ENCODE measurements at regions not wholly inside any gene's neighbourhood (a gene's known extent, or its start where the extent isn't known, plus 50 kb on each side); places are given as distances from the start of the nearest gene placed in this dataset.

- H3K36me3 ChIP-seq (ENCODE audit: control insufficient read depth in 2 of 2, insufficient read depth in 2 of 2, low read length in 2 of 2), result no peaks in the 10 kb centered on the region
- H3K27ac ChIP-seq (ENCODE audit: low read depth in 2 of 2, low read length in 2 of 2), result no peak overlapping the region
- no peak overlapping the region for H3K4me3 ChIP-seq (ENCODE audit: low read length in 2 of 2)
- no peaks in the 10 kb centered on the region for H3K9me3 ChIP-seq (ENCODE audit: control insufficient read depth in 2 of 2, low read length in 2 of 2)
- no peaks in the 10 kb centered on the region for H3K4me1 ChIP-seq (ENCODE audit: control insufficient read depth in 2 of 2, insufficient read depth in 2 of 2, low read length in 2 of 2)
- H3K9ac ChIP-seq (ENCODE audit: low read depth in 1 of 2, low read length in 2 of 2), result no peak overlapping the region
- no peaks in the 10 kb centered on the region for H3K27me3 ChIP-seq (ENCODE audit: control insufficient read depth in 2 of 2, insufficient read depth in 2 of 2, low read length in 2 of 2)
Measured at GRCh38 chr5:86824637-86825036, 206.9 kb downstream of the COX7C start.

DNA sequence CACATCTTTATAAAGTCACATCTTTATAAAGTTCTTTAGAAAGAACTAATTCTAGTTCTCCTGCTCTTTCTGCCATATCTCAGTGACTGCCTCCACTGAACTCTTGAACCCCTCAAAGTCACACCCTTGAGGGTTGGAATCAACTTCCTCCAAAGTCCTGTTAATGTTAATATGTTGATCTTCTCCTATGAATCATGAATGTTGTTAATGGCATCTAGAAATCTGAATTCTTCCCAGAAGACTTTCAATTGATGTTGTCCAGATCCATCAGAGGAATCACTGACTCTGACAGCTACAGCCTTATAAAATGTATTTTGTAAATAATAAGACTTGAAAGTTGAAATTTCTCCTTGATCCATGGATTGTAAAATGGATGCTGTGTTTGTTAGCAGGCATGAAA lies 213.4 kb downstream of the COX7C start:
- Histone ChIP-seq H3K9me3 (ENCODE audit: control insufficient read depth in 2 of 2, low read length in 2 of 2) (no peaks in the 10 kb centered on the region), H3K36me3 (ENCODE audit: control insufficient read depth in 2 of 2, insufficient read depth in 2 of 2, low read length in 2 of 2) (no peaks in the 10 kb centered on the region)

GRCh38 chr5:86833868-86834267 lies 216.1 kb downstream of the COX7C start:
- H3K4me3 ChIP-seq (ENCODE audit: low read length in 2 of 2), result no peak overlapping the region
- H3K27ac ChIP-seq (ENCODE audit: low read depth in 2 of 2, low read length in 2 of 2), result no peak overlapping the region

More for the DNA sequence above, 213.4 kb downstream of the COX7C start:
- no peak overlapping the region for H3K9ac ChIP-seq (ENCODE audit: low read depth in 1 of 2, low read length in 2 of 2)
- no peaks in the 10 kb centered on the region for H3K27me3 ChIP-seq (ENCODE audit: control insufficient read depth in 2 of 2, insufficient read depth in 2 of 2, low read length in 2 of 2)
- H3K27ac ChIP-seq (ENCODE audit: low read depth in 2 of 2, low read length in 2 of 2), result no peak overlapping the region
- H3K4me3 ChIP-seq (ENCODE audit: low read length in 2 of 2), result no peak overlapping the region
- H3K4me1 ChIP-seq (ENCODE audit: control insufficient read depth in 2 of 2, insufficient read depth in 2 of 2, low read length in 2 of 2), result no peaks in the 10 kb centered on the region

GRCh38 chr5:86837610-86838009 lies 219.9 kb downstream of the COX7C start:
- Histone ChIP-seq H3K27me3 (ENCODE audit: control insufficient read depth in 2 of 2, insufficient read depth in 2 of 2, low read length in 2 of 2) (no peaks in the 10 kb centered on the region), H3K27ac (ENCODE audit: low read depth in 2 of 2, low read length in 2 of 2) (no peak overlapping the region), H3K9ac (ENCODE audit: low read depth in 1 of 2, low read length in 2 of 2) (no peak overlapping the region)

More at GRCh38 chr5:86833868-86834267, 216.1 kb downstream of the COX7C start:
- Histone ChIP-seq H3K27me3 (ENCODE audit: control insufficient read depth in 2 of 2, insufficient read depth in 2 of 2, low read length in 2 of 2) (no peaks in the 10 kb centered on the region), H3K9me3 (ENCODE audit: control insufficient read depth in 2 of 2, low read length in 2 of 2) (no peaks in the 10 kb centered on the region), H3K36me3 (ENCODE audit: control insufficient read depth in 2 of 2, insufficient read depth in 2 of 2, low read length in 2 of 2) (no peaks in the 10 kb centered on the region), H3K4me1 (ENCODE audit: control insufficient read depth in 2 of 2, insufficient read depth in 2 of 2, low read length in 2 of 2) (no peaks in the 10 kb centered on the region), H3K9ac (ENCODE audit: low read depth in 1 of 2, low read length in 2 of 2) (no peak overlapping the region)

DNA sequence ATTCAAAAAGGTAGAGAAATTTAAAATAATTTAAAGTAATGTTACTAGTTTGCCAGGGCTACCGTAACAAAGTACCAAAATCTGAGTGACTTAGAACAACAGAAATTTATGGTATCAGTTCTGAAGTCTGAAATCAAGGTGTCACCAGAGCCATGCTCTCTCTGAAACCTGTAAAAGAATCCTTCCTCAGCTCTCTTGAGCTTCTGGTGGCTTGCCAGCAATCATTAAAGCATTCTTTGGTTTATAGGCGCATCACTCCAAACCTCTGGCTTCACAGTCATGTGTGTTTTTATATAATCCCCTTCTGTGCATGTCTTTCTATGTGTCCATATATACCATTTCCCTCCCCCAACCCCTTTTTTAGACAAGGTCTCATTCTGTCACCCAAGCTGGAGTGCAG lies 220.3 kb downstream of the COX7C start:
- no peaks in the 10 kb centered on the region for H3K4me1 ChIP-seq (ENCODE audit: control insufficient read depth in 2 of 2, insufficient read depth in 2 of 2, low read length in 2 of 2)
- no peaks in the 10 kb centered on the region for H3K27me3 ChIP-seq (ENCODE audit: control insufficient read depth in 2 of 2, insufficient read depth in 2 of 2, low read length in 2 of 2)
- no peak overlapping the region for H3K4me3 ChIP-seq (ENCODE audit: low read length in 2 of 2)
- H3K9me3 ChIP-seq (ENCODE audit: control insufficient read depth in 2 of 2, low read length in 2 of 2), result no peaks in the 10 kb centered on the region
- H3K27ac ChIP-seq (ENCODE audit: low read depth in 2 of 2, low read length in 2 of 2), result no peak overlapping the region
- H3K9ac ChIP-seq (ENCODE audit: low read depth in 1 of 2, low read length in 2 of 2), result no peak overlapping the region
- H3K36me3 ChIP-seq (ENCODE audit: control insufficient read depth in 2 of 2, insufficient read depth in 2 of 2, low read length in 2 of 2), result no peaks in the 10 kb centered on the region

More at GRCh38 chr5:86837610-86838009, 219.9 kb downstream of the COX7C start:
- no peak overlapping the region for H3K4me3 ChIP-seq (ENCODE audit: low read length in 2 of 2)
- no peaks in the 10 kb centered on the region for H3K4me1 ChIP-seq (ENCODE audit: control insufficient read depth in 2 of 2, insufficient read depth in 2 of 2, low read length in 2 of 2)
- no peaks in the 10 kb centered on the region for H3K9me3 ChIP-seq (ENCODE audit: control insufficient read depth in 2 of 2, low read length in 2 of 2)
- H3K36me3 ChIP-seq (ENCODE audit: control insufficient read depth in 2 of 2, insufficient read depth in 2 of 2, low read length in 2 of 2), result no peaks in the 10 kb centered on the region

- Histone ChIP-seq H3K27me3 (ENCODE audit: control insufficient read depth in 2 of 2, insufficient read depth in 2 of 2, low read length in 2 of 2) (no peaks in the 10 kb centered on the region), H3K4me1 (ENCODE audit: control insufficient read depth in 2 of 2, insufficient read depth in 2 of 2, low read length in 2 of 2) (no peaks in the 10 kb centered on the region), H3K9ac (ENCODE audit: low read depth in 1 of 2, low read length in 2 of 2) (no peak overlapping the region), H3K36me3 (ENCODE audit: control insufficient read depth in 2 of 2, insufficient read depth in 2 of 2, low read length in 2 of 2) (no peaks in the 10 kb centered on the region), H3K27ac (ENCODE audit: low read depth in 2 of 2, low read length in 2 of 2) (no peak overlapping the region), H3K9me3 (ENCODE audit: control insufficient read depth in 2 of 2, low read length in 2 of 2) (no peaks in the 10 kb centered on the region), H3K4me3 (ENCODE audit: low read length in 2 of 2) (no peak overlapping the region)
Measured at GRCh38 chr5:86841000-86841644, 223.4 kb downstream of the COX7C start.

DNA sequence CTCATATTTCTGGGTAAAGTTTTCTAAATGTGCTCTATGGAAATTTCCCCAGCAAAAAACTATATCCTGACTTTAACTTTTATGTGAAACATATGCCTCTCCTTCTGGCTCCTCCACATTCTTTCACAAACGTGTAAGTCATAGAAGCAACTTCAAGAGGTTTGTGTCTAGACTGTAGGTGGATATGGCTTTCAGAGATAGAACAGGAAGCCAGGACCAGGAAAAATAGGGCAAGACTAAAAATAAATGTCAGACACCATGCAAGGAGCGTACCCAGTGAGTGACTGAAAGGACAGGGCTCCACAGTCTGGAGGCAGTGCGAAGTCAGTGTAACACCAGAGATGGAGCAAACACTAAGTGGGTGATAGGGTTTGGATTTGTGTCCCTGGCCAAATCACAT lies 240.7 kb downstream of the COX7C start:
- Histone ChIP-seq H3K4me1 (ENCODE audit: control insufficient read depth in 2 of 2, insufficient read depth in 2 of 2, low read length in 2 of 2) (no peaks in the 10 kb centered on the region), H3K36me3 (ENCODE audit: control insufficient read depth in 2 of 2, insufficient read depth in 2 of 2, low read length in 2 of 2) (no peaks in the 10 kb centered on the region), H3K4me3 (ENCODE audit: low read length in 2 of 2) (no peak overlapping the region), H3K9me3 (ENCODE audit: control insufficient read depth in 2 of 2, low read length in 2 of 2) (no peaks in the 10 kb centered on the region), H3K27me3 (ENCODE audit: control insufficient read depth in 2 of 2, insufficient read depth in 2 of 2, low read length in 2 of 2) (no peaks in the 10 kb centered on the region), H3K9ac (ENCODE audit: low read depth in 1 of 2, low read length in 2 of 2) (no peak overlapping the region), H3K27ac (ENCODE audit: low read depth in 2 of 2, low read length in 2 of 2) (no peak overlapping the region)

GRCh38 chr5:86861512-86861911 lies 243.8 kb downstream of the COX7C start:
- no peak overlapping the region for H3K27ac ChIP-seq (ENCODE audit: low read depth in 2 of 2, low read length in 2 of 2)
- no peaks in the 10 kb centered on the region for H3K27me3 ChIP-seq (ENCODE audit: control insufficient read depth in 2 of 2, insufficient read depth in 2 of 2, low read length in 2 of 2)
- H3K9ac ChIP-seq (ENCODE audit: low read depth in 1 of 2, low read length in 2 of 2), result no peak overlapping the region
- no peaks in the 10 kb centered on the region for H3K9me3 ChIP-seq (ENCODE audit: control insufficient read depth in 2 of 2, low read length in 2 of 2)
- no peaks in the 10 kb centered on the region for H3K36me3 ChIP-seq (ENCODE audit: control insufficient read depth in 2 of 2, insufficient read depth in 2 of 2, low read length in 2 of 2)
- H3K4me1 ChIP-seq (ENCODE audit: control insufficient read depth in 2 of 2, insufficient read depth in 2 of 2, low read length in 2 of 2), result no peaks in the 10 kb centered on the region
- H3K4me3 ChIP-seq (ENCODE audit: low read length in 2 of 2), result no peak overlapping the region

- Histone ChIP-seq H3K27me3 (ENCODE audit: control insufficient read depth in 2 of 2, insufficient read depth in 2 of 2, low read length in 2 of 2) (no peaks in the 10 kb centered on the region), H3K4me1 (ENCODE audit: control insufficient read depth in 2 of 2, insufficient read depth in 2 of 2, low read length in 2 of 2) (no peaks in the 10 kb centered on the region), H3K4me3 (ENCODE audit: low read length in 2 of 2) (no peak overlapping the region), H3K27ac (ENCODE audit: low read depth in 2 of 2, low read length in 2 of 2) (no peak overlapping the region), H3K36me3 (ENCODE audit: control insufficient read depth in 2 of 2, insufficient read depth in 2 of 2, low read length in 2 of 2) (no peaks in the 10 kb centered on the region), H3K9ac (ENCODE audit: low read depth in 1 of 2, low read length in 2 of 2) (no peak overlapping the region), H3K9me3 (ENCODE audit: control insufficient read depth in 2 of 2, low read length in 2 of 2) (no peaks in the 10 kb centered on the region)
Measured at GRCh38 chr5:86862093-86862492, 244.4 kb downstream of the COX7C start.

DNA sequence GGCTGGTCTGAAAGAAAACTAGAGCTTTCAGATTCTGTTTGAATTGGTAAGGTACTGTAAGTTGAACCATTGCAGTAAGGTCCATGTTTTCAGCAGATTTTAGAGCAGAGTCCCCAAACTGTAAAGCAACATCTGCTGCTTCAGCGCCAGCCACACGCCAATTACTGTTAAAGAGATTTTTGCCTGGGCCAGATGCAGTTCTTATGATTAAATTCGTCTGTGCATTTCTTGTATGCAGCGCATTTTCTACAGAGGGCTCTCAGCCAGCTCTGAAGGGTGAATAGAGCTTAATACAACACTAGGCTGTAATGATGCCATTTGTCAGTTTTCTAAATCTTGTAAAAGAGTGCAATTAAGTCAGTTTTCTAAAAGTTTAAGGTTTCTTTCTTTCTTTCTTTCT lies 246.3 kb downstream of the COX7C start:
- Histone ChIP-seq H3K27me3 (ENCODE audit: control insufficient read depth in 2 of 2, insufficient read depth in 2 of 2, low read length in 2 of 2) (no peaks in the 10 kb centered on the region), H3K4me3 (ENCODE audit: low read length in 2 of 2) (no peak overlapping the region), H3K9me3 (ENCODE audit: control insufficient read depth in 2 of 2, low read length in 2 of 2) (no peaks in the 10 kb centered on the region), H3K4me1 (ENCODE audit: control insufficient read depth in 2 of 2, insufficient read depth in 2 of 2, low read length in 2 of 2) (no peaks in the 10 kb centered on the region), H3K36me3 (ENCODE audit: control insufficient read depth in 2 of 2, insufficient read depth in 2 of 2, low read length in 2 of 2) (no peaks in the 10 kb centered on the region), H3K9ac (ENCODE audit: low read depth in 1 of 2, low read length in 2 of 2) (no peak overlapping the region), H3K27ac (ENCODE audit: low read depth in 2 of 2, low read length in 2 of 2) (no peak overlapping the region)

Measured in mucosa of rectum (tissue), 2 donors.